Hypothalamus (tissue), 51 donors: ENCODE measurements at regions not wholly inside any gene's neighbourhood (a gene's known extent, or its start where the extent isn't known, plus 50 kb on each side); places are given as distances from the start of the nearest gene placed in this dataset.

ENCODE experiments used
- DNase-seq, 51 donors: peaks; one replicate each; lab custom pipeline; 2025; lab: John Stamatoyannopoulos, UW

GRCh38 chr11:130785380-130786116 is 130.7 kb downstream of the SNX19 start:
- DNase-seq = no peak

GRCh38 chr11:130786586-130786985 is 129.7 kb downstream of the SNX19 start:
- DNase-seq = no peak

- no peak for DNase-seq
Observed at GRCh38 chr11:130787092-130787616, 129.1 kb downstream of the SNX19 start.

GRCh38 chr11:130787973-130788570 is 128.2 kb downstream of the SNX19 start:
- DNase-seq = no peak

- DNase-seq = no peak
Observed at GRCh38 chr11:130789056-130789640, 127.1 kb downstream of the SNX19 start.

- DNase-seq = no peak
Observed at GRCh38 chr11:130790689-130791088, 125.6 kb downstream of the SNX19 start.

GRCh38 chr11:130792772-130793171 is 123.5 kb downstream of the SNX19 start:
- no peak for DNase-seq

GRCh38 chr11:130796828-130797227 is 119.5 kb downstream of the SNX19 start:
- DNase-seq = no peak

- no peak for DNase-seq
Observed at GRCh38 chr11:130798280-130798679, 118.0 kb downstream of the SNX19 start.

GRCh38 chr11:130798801-130799200 is 117.5 kb downstream of the SNX19 start:
- DNase-seq = no peak

GRCh38 chr11:130801333-130802122 is 114.8 kb downstream of the SNX19 start:
- DNase-seq = no peak

- no peak for DNase-seq
Observed at GRCh38 chr11:130802567-130802966, 113.7 kb downstream of the SNX19 start.

GRCh38 chr11:130804306-130805076 is 111.8 kb downstream of the SNX19 start:
- no peak for DNase-seq

GRCh38 chr11:130806746-130807145 is 109.5 kb downstream of the SNX19 start:
- DNase-seq = no peak

GRCh38 chr11:130808541-130808940 is 107.7 kb downstream of the SNX19 start:
- no peak for DNase-seq

- no peak for DNase-seq
Observed at GRCh38 chr11:130813196-130813595, 103.1 kb downstream of the SNX19 start.

GRCh38 chr11:130813638-130814037 is 102.6 kb downstream of the SNX19 start:
- DNase-seq = no peak

GRCh38 chr11:130814440-130815096 is 101.7 kb downstream of the SNX19 start:
- DNase-seq = no peak

- DNase-seq = no peak
Observed at GRCh38 chr11:130815097-130815802, 101.0 kb downstream of the SNX19 start.
